KBM-7 (cell line): ENCODE measurements at regions not wholly inside any gene's neighbourhood (a gene's known extent, or its start where the extent isn't known, plus 50 kb on each side); places are given as distances from the start of the nearest gene placed in this dataset.
"Not testable (repeated sequence)": the region's sequence is repeated elsewhere in the genome, so short reads cannot be mapped to it uniquely, and the experiment has no call there.

Experiments used
- DNase-seq: peaks from one replicate; pipeline ENCODE4 v3.0.0-alpha.2; 2015
- in situ Hi-C: fragments of 300-500 bp; cut with MboI; formaldehyde crosslinking; loops from 2 replicates; pipeline ENCODE4 v1.14.3; 2020; ENCODE audit warnings: low sequenced_read_pairs, low pct_unique_long_range_greater_than_20kb, mixed read lengths

DNA sequence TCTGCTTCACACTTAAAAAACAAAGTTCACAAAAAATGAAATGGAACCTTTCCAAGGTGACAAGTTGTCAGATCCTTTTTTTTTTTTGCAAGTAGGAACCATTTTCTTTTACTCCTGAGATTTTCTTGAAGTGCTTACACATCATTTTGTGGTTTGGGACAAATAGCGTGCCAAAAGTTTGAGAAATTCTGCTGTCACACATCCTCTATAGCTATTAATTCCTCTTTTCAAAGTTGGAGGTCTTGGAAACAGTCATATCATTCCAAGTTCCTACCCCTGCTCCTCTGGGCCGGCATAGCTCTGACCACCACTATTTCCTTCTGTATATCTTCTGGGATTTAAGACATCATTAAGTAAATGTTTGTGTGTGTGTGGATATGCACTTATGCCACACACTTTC is 421.6 kb upstream of the SLC10A2 start:
- in situ Hi-C loops: no loop called here
- DNase-seq: no peak

DNA sequence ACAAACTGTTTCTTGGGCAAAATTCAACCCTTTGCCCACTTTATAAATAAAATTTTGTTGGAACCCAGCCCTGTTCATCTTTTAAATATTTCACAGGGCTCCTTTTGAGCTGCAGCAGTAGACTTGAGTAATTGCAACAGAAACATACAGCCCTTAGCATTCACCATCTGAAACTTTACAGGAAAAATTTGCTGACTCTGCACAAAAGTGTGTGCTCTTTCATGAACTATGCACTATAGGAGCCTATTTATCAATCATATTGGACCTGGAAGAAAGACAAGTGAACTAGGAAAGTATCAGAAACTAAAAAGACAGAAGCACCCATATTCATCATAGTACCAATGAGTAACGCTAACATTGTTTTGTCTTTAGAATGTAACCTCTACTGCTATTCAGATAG is 406.9 kb upstream of the SLC10A2 start:
- in situ Hi-C loops: no loop called here
- DNase-seq: no peak

DNA sequence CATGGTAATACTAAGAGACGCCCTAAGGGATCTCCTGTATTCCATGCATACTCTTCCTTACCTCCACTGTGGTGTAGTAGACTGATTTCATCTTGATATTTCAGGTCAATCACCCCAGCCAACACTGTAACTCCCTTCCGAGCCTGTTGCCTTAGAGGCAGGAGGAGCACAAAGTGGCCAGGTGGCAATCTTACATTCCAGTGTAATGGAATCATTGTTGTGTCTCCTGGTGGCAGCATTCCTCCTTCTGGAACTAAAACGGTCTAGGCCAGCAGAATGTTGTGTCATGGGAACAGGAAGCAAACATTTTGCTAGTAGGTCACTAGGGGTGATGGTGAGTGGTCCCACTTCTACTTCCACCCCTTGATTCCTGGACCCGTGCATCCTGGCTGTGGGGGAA is 405.7 kb upstream of the SLC10A2 start:
- in situ Hi-C loops: no loop called here

DNA sequence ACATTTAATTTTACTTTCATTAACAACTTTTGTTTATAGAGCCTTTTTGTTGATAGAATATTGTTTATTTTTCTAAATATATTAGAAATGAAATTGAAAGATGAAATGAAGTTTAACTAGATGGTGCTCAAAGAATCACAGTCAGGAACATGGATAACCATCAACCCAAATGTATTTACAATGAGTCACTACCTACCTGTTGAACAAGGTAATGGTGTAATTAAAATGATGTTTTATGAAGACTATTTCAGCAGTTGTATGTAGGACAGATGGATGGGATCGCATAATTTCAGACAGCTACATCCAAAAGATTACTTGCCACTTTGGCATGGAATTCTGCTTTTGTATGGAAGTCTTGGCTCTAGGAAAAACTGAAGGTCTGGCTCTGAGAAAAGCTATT is 403.6 kb upstream of the SLC10A2 start:
- no peak for DNase-seq
- in situ Hi-C loops: no loop called here

More for the DNA sequence above, 405.7 kb upstream of the SLC10A2 start:
- DNase-seq: no peak

DNA sequence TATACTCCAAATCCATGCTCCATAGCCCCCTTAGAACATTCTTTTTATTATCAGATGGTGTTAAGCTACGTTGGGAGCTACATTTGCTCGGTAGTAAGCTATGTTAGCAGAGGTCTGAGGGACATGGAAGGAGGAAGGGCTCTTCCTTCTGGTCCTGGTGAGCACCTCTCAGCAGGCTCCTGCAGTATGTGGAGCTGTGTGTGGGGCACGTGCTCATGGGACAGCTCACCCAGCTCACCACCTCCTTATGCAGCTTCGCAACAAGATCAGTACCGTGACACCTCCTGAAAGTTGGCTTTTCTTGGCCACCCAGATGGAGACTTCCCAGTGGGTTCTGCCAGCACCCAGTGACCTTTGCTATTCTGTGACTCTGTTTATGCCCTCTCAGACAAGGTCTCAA is 400.5 kb upstream of the SLC10A2 start:
- no peak for DNase-seq
- in situ Hi-C loops: no loop called here

DNA sequence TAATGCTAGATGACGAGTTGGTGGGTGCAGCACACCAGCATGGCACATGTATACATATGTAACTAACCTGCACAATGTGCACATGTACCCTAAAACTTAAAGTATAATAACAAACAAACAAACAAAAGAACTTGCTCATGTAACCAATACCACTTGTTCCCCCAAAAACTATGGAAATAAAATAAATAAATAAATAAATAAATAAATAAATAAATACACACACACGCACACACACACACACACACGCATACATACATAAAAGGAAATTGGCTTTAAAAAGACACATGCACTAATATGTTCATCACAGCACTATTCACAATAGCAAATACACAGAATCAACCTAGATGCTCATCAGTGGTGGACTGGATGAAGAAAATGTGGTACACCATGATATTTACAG is 394.0 kb upstream of the SLC10A2 start:
- DNase-seq, in situ Hi-C loops: not testable (repeated sequence)

DNA sequence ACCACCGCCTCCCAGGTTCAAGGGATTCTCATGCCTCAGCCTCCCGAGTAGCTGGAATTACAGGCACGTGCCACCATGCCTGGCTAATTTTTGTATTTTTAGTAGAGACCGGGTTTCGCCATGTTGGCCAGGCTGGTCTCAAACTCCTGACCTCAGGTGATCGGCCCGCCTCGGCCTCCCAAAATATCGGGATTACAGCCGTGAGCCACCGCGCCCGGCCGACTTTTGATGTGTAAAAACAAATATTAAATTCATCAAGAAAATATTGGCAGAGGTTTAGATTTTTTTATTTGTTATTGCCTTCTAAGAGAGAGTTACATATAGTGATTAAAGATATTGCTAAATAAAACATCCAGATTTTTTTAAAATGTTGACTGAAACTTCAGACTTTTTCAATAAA is 390.8 kb upstream of the SLC10A2 start:
- DNase-seq, in situ Hi-C loops: not testable (repeated sequence)

DNA sequence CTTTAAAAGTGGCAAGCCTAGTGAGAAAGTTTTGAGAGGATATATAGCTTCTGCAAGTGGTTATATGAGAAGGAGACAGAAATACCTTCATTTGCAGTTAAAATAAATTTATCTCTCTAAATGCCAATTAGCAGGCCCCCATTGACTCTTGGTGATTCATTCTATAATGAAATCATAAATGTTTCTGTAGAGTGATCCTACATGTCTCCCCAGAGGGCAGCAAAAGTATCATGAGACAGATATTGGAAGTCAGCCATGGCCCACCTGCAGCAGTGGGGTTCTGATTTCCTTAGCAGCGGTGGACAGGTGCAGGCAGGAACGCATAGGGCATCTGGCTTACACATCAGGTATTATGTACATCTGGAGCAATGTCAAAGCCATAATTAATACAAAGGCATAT is 385.4 kb upstream of the SLC10A2 start:
- in situ Hi-C loops: no loop called here
- DNase-seq: no peak

DNA sequence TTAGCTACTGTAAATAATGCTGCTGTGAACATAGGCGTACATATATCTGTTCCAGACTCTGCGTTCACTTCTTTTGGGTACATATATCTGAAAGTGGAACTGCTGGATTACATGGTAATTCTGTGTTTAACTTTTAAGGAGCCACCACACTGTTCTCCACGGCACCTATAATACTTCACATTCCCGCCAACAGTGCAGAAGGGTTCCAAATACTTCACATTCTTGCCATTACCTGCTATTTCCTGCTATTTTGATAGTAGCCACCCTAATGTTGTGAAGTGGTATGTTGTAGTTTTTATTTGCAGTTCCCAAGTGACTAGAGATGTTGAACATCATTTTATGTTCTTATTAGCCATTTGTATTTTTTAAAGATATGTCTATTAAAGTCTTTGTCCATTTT is 377.4 kb upstream of the SLC10A2 start:
- DNase-seq: no peak
- in situ Hi-C loops: no loop called here

DNA sequence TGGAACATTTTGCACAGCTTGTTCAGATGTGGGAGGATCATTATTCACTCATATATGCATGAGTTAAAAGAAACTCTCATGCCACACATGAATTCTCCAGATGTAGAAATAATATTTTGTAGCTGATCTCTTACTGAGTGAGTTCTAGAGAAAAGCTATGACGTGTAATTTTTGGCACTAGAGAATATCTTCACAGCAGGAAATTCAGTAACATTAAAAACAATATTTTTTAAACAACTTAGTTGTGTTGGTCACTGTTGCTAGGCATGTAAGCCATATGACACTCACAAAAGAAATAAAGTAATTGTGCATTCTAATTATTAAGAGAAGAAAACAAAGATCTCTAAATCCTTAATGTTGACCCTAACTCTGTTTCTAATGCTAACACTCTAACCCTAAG is 371.4 kb upstream of the SLC10A2 start:
- no peak for DNase-seq
- in situ Hi-C loops: no loop called here

DNA sequence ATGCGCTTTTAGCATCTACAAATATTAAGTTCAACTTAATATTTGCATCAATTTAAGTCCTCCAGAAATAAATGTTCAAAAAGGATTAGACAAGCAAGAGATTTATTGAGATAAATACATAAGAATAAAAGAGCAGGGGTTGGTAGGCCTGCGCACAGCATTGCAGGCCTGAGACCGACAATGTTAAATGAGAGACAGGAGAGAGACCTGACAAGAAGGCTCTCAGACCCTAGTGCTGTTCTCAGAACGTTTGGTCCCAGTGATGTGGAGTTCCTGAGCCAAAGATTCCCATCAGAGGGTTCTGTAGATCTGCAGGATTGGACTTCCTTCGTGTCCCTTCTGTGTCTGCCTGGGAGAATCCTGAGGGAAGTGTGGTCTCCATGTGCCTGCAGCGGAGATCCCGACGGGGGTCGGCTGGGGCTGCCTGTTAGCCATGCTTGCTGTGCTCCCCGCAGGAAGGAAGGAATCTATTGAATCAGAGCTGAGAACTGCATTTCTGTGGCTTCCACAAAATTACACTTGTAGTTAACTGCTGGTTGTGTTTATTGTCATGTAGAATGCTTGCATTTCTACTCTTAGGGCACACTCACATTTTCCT is 369.9 kb upstream of the SLC10A2 start:
- no peak for DNase-seq
- in situ Hi-C loops: no loop called here

DNA sequence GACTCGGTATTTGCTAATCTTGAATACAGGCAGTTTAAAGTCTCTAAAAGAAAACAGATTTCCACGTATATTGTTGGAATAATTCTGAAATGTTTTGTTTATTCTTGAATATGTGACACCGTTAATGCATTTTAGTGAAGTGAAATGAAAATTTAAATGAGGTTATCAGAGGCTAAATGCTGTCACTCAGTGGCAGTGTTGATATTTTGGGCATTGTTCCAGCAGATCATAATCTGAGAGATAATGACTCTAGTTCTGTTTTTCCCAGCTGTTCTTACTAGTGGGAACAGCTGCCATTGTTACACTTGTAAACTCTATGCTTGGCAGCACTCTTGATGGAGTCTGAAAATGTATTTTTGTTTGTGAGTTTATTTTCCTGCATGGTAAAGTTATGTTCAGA is 365.6 kb upstream of the SLC10A2 start:
- DNase-seq: peak; percentile 3

DNA sequence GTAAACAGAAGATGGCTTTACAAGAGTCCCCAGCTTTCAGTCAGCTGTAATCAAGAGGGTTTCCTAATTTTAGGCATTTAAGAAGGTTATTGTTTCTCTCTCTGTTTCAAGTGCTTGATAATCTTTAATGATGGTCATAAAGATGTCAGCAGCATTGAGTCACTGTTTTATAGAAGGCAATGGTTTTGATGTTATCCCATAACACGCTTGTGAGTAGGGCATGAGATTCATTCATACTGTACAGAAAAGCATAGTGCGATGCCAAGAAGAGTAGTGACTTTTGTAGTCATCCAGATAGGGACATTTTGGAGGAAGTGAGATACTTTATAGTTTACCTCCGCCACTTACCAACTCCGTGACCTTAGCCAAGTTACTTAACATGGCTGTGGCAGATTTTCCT is 364.2 kb upstream of the SLC10A2 start:
- in situ Hi-C loops: no loop called here
- DNase-seq: no peak

More for the DNA sequence above, 365.6 kb upstream of the SLC10A2 start:
- in situ Hi-C loops: no loop called here

DNA sequence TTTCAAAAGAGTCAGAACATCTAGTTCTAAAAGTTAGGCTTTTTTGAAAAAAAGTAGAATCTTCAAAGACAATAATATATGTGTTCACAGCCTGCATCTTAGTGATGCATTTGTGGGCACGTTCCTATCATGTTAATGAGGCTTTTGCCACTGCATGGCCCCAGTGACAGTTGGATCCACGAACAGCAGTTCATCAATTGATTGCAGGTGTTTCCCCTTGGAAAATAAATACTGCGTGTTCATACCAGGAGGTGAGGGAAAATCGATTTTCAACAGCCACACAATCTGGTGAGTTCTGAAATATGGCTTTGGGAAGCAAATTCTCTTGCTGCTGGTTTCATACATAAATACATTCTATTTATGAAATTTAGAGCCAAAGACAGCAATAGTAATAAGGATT is 343.8 kb upstream of the SLC10A2 start:
- in situ Hi-C loops: no loop called here
- DNase-seq: no peak

DNA sequence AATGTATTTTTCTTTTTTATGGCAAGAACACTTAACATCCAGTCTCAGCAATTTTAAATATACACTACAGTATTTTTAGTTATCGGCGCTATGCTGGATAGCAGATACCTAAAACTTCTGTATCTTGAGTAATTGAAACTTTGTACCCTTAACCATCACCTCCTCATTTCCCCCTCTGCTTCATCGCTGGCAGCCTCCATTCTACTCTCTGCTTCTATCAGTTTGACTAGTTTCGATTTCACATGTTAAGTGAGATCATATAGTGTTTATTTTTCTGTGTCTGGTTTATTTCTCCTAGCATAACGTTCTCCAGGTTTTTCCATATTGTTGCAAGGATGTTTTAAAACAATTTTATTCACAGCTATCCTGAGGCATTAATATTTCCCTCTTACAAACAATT is 340.8 kb upstream of the SLC10A2 start:
- in situ Hi-C loops: no loop called here
- DNase-seq: no peak

DNA sequence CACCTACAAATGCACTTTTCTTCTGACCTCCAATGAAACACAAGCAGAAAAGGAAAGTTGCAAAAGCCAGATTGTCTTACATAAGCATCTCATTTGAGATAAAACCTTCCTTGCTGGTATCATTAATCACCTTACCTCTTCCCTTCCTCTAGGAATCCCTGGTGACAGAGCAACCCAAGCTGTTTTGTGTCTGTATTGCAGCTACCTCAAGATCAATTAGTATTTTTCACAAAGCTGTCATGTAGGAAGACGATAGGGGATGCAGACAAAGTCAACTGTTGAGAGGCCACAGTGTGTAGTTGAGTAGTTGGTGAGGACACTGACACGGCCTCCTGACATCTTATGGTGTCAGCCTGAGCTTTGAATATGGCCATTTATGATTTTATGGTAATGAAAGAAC is 339.1 kb upstream of the SLC10A2 start:
- in situ Hi-C loops: no loop called here
- DNase-seq: no peak

DNA sequence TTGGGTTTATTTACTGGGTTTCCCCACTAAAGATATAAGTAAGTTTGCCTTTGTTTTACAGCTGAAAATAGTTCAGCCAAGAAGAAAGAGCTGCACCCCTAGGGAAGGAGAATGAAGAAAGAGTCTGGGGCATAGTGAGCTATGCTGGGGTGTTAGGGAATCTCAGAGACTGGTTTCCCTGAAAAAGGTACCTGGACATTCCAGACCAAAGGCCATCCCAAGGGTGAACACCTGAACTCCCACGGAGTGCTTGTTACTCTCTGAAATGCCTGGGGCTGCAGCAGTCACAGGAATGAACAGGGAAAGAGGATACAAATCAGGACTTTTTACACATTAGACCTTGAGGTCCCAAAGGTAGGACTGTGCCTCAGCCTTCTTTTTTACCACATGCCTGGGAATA is 337.6 kb upstream of the SLC10A2 start:
- DNase-seq: no peak
- in situ Hi-C loops: no loop called here

DNA sequence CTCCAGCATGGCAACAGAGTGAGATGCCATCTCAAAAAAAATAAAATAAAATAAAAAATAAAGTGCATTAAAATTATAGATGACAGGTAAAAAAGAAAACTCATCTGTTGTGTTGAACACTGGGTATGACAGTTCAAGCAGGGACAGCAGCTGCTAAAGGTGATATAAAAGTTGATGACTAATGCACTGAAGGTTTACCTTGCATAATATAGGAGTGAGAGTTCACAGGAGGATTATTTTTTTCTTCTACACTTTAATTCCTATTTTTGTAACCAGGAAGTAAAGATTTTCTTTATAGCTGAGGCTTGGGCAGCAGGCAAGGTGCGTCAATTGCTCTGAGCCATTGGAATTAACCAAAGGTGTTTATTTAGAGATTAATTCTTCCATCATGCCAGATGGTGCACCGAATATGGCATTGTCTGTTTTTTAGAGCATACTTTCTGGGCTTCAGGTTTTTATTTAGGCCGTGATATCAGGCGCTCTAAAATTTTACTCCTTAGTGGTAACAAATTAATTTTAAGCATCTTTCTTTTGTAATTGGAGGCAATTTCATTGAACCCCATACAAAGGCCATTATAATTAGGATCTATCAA is 337.0 kb upstream of the SLC10A2 start:
- in situ Hi-C loops: no loop called here
- no peak for DNase-seq

DNA sequence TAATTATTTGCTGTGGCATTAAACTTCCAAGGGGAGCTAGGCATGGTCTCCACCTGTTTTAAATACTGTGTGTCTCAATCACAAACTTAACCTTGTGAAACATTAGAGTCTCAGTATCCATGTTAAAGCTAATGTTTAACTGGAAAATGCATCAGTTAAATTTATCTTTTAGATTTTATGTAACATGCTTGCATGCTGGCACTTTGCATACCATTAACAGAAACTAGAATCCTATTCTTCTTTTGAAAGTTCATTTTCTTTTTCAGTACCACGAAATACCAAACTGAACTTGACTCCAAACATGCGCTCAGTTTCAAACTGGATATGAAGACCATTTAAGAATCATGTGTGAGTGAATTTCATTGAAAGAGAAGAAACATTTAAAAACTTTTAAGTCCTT is 328.9 kb upstream of the SLC10A2 start:
- DNase-seq: no peak
- in situ Hi-C loops: no loop called here

DNA sequence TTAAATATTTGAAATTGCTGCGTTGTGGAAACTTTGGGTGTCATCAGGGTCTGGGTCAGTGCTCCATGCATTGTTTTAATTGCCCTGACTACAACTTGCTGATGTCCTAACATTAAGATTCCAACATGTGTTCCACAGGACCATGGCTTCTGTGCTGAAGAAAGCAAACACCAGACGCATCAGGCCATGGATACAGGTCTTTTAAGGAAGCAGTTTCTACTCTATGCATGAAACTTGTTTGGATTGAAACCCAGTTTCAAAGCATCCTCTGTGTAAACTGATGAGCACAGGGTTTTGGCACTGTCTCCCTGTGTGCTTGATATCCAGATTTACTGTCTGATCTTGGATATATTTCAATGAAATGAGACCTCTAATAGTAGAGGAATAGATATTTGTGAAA is 328.4 kb upstream of the SLC10A2 start:
- DNase-seq: no peak
- in situ Hi-C loops: no loop called here

DNA sequence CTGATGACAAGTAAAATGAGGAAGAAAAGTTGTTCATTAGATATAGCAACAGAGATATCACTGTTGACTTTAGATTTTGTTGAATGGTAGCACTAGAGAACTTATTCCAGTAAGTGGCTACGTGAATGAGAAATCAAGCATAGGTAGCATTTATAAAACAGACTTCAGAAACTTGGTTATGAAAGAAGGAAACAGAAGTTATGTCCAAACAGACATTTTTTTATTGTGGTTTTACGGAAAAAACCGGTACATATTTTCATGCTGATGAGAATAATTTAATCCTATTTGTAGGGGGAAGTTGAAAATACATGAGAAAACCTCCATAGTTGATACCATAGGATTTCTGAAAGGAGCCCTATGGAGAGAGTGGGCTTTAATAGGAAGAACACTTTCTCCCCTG is 325.7 kb upstream of the SLC10A2 start:
- no peak for DNase-seq
- in situ Hi-C loops: no loop called here
